Naive B cell (primary cell): ENCODE measurements at regions not wholly inside any gene's neighbourhood (a gene's known extent, or its start where the extent isn't known, plus 50 kb on each side); places are given as distances from the start of the nearest gene placed in this dataset.

Source experiments
- ATAC-seq, 2 donors: fragments of 150-1000 bp; cut with Tn5 transposase; 2 replicates each; pipeline ENCODE4 v1.10.0; 2021; ENCODE audit warnings: low read depth in 2 of 2, mild to moderate bottlenecking in 2 of 2, moderate library complexity in 2 of 2
- DNase-seq: peaks from one replicate; pipeline ENCODE4 v3.0.0; 2022
- H3K27ac Mint-ChIP-seq, 6 donors: one replicate each; pipeline ENCODE4 v1.8.0; 2020 to 2022; ENCODE audit warnings: mild to moderate bottlenecking in 6 of 6, mixed read lengths in 6 of 6, moderate library complexity in 5 of 6, inconsistent platforms in 2 of 6
- H3K27me3 Mint-ChIP-seq, 3 donors: one replicate each; pipeline ENCODE4 v1.8.0; 2021 to 2022; ENCODE audit warnings: mixed read lengths in 3 of 3, mild to moderate bottlenecking in 1 of 3
- H3K36me3 Mint-ChIP-seq, 2 donors: one replicate each; pipeline ENCODE4 v1.8.0; 2020 to 2022; ENCODE audit warnings: mixed read lengths in 2 of 2, inconsistent platforms in 1 of 2, mild to moderate bottlenecking in 1 of 2
- H3K4me1 Mint-ChIP-seq, 3 donors: one replicate each; pipeline ENCODE4 v1.8.0; 2020 to 2022; ENCODE audit warnings: mixed read lengths in 3 of 3, inconsistent platforms in 1 of 3, mild to moderate bottlenecking in 1 of 3, moderate library complexity in 1 of 3
- H3K4me3 Mint-ChIP-seq, 8 donors: one replicate each; pipeline ENCODE4 v1.8.0; 2020 to 2022; ENCODE audit warnings: mild to moderate bottlenecking in 8 of 8, mixed read lengths in 8 of 8, moderate library complexity in 8 of 8, inconsistent platforms in 2 of 8
- H3K9me3 Mint-ChIP-seq, 7 donors: one replicate each; pipeline ENCODE4 v1.8.0; 2020 to 2022; ENCODE audit warnings: mixed read lengths in 7 of 7, mild to moderate bottlenecking in 5 of 7, inconsistent platforms in 2 of 7, moderate library complexity in 1 of 7

DNA sequence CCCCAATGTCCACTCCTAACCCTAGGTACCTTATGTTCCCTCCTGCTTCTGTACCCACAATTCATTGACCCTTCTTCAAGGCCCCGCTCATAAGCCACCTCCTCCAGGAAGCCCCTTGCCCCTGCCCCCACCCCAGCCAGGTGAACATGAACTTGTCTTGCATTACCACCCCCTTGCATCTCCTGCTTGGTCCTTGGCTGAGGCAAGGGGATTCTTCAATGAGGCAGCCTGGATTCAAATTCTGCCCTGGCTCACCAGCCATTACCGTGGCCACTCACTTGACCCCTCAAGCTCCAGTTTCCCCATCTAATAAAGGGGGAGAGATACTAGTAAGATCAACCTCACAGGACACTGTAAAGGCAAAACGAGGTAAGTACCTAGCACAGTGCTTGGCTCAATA, 193.1 kb downstream of the DICER1 start:
- H3K9me3 Mint-ChIP-seq = no peaks in the 10 kb centered on the region

DNA sequence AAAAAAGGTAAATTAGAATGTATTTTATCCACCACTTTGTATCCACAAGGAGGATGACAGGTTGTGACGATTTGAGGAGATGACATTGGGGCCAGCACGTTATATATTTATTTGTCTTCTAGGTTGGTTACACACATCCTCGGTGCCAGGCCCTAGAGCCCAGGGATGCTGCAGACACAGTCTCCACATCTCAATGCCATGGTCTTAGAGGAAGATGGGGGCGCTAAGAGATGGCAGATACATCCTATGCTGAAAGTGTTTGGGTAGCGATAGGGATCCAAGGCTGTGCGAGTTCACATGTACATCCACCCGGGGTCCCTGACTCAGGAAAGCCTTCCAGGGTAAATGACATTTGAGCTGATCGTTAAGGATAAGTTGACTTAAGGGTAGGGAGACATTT, 193.1 kb upstream of the GSC start:
- Mint-ChIP-seq H3K27ac (peak overlapping the region in 1 of 6 donors; percentile 29), H3K36me3 (no peaks in the 10 kb centered on the region), H3K4me1 (no peaks in the 10 kb centered on the region), H3K4me3 (no peak overlapping the region), H3K9me3 (no peaks in the 10 kb centered on the region), H3K27me3 (peaks cover 20 to 40% (median 30%) of the 10 kb centered on the region in 3 donors)
- ATAC-seq = no peak
- DNase-seq = no peak

More for the DNA sequence above, 193.1 kb downstream of the DICER1 start:
- Mint-ChIP-seq H3K4me3 (no peak overlapping the region), H3K36me3 (no peaks in the 10 kb centered on the region), H3K27me3 (peaks cover 20 to 41% (median 27%) of the 10 kb centered on the region in 3 donors), H3K4me1 (no peaks in the 10 kb centered on the region), H3K27ac (no peak overlapping the region)
- DNase-seq = no peak
- ATAC-seq = no peak

DNA sequence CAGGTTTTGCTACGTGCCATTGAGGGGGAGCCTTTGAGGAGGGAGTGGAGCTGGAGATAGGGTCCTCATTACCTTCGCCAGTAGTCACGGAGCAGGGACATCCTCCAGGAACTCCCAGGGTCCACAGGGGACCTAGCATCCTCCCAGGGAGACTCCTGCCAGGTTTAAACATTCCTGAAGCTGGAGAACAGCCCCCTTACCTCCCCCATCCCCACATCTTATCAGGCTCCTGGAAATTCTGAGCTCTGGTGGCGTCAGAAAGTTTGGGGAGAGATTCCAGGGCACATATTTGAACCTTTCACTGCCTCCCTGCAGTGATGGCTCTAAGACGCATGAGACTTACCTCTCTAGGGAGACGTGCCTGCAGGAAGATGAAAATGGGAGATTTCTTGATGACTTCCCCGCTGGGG, 192.3 kb upstream of the GSC start:
- peaks cover 11 to 36% (median 31%) of the 10 kb centered on the region in 3 donors for H3K27me3 Mint-ChIP-seq
- no peak for ATAC-seq
- no peak overlapping the region for H3K4me3 Mint-ChIP-seq
- H3K4me1 Mint-ChIP-seq = no peaks in the 10 kb centered on the region
- H3K9me3 Mint-ChIP-seq = no peaks in the 10 kb centered on the region
- H3K27ac Mint-ChIP-seq = no peak overlapping the region
- H3K36me3 Mint-ChIP-seq = no peaks in the 10 kb centered on the region
- DNase-seq = no peak

DNA sequence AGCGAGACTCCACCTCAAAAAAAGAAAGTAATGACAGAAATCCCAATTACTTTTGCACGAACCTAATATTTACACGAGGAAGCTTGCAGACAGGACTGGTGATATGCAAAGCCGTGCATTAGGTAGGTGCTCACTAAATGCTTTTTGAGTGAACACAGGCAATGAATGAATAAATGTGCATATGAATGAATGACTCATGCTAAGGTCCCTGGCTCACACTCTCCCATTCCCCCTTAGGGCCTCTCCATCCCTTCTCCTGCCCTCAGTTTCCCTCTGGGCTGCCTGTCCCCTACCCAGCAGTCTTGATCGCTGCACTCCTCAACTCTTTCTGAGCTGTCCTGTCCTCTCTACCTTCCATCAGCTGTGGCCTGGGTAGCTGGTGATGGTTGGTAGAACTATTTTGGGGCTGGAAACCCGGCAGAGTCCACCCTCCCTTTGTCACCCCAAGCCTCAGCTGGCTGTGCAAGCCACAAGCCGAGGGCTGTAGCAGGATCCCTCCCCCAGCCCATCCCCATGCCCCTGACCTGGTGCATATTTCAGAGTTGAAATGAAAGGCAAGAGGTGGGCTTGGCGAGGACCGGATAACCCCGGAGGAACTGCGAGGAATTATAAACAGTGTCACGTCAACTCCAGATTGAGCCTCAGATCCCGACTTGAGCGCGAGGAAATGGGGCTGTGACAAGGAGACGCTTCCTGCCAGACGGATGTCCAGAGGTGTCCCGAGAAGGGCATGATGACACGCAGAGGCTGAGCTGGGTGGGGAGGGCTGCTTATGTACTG, 191.7 kb upstream of the GSC start:
- no peaks in the 10 kb centered on the region for H3K4me1 Mint-ChIP-seq
- no peak overlapping the region for H3K4me3 Mint-ChIP-seq
- H3K27ac Mint-ChIP-seq = peak overlapping the region in 1 of 6 donors; percentile 47
- peaks cover 11 to 38% (median 29%) of the 10 kb centered on the region in 3 donors for H3K27me3 Mint-ChIP-seq
- no peaks in the 10 kb centered on the region for H3K36me3 Mint-ChIP-seq
- DNase-seq (no peak), ATAC-seq (no peak)
- H3K9me3 Mint-ChIP-seq = no peaks in the 10 kb centered on the region

DNA sequence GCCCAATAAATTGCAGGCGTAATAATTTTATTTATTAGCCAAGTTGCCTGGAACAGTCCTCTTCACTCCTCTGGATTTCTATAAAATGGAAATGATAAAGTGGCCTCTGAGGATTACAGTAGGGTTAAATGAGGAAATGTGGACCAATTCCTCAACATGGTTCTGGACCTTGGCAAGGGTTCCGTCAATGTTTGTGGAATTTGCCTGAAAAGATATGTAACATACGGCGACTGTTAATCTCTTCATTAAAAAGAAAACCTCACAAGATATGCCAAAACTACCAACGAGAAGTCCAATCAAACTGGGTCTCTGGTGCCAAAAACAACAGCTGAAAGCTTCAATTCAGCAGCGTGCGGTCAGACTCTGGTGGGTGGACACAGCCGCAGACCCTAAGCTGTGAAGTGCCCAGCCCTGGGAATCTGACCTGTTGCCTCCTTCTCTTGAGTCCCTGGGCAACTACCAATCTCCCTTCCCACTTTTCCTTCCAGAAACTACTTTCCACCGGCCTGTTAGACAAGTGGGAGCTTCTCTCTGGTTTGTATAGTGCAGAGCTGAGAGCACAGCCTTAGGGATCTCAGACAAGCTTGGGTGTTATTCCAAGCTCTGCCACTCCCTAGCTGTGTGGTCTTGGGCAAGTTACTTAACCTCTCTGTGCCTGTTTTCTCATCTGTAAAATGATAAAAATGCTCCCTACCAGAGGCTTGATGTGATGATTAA, 190.5 kb upstream of the GSC start:
- peaks cover 11 to 35% (median 19%) of the 10 kb centered on the region in 3 donors for H3K27me3 Mint-ChIP-seq
- DNase-seq = no peak
- no peaks in the 10 kb centered on the region for H3K4me1 Mint-ChIP-seq
- H3K36me3 Mint-ChIP-seq = no peaks in the 10 kb centered on the region
- H3K27ac Mint-ChIP-seq = no peak overlapping the region
- no peaks in the 10 kb centered on the region for H3K9me3 Mint-ChIP-seq
- ATAC-seq = no peak
- H3K4me3 Mint-ChIP-seq = no peak overlapping the region

DNA sequence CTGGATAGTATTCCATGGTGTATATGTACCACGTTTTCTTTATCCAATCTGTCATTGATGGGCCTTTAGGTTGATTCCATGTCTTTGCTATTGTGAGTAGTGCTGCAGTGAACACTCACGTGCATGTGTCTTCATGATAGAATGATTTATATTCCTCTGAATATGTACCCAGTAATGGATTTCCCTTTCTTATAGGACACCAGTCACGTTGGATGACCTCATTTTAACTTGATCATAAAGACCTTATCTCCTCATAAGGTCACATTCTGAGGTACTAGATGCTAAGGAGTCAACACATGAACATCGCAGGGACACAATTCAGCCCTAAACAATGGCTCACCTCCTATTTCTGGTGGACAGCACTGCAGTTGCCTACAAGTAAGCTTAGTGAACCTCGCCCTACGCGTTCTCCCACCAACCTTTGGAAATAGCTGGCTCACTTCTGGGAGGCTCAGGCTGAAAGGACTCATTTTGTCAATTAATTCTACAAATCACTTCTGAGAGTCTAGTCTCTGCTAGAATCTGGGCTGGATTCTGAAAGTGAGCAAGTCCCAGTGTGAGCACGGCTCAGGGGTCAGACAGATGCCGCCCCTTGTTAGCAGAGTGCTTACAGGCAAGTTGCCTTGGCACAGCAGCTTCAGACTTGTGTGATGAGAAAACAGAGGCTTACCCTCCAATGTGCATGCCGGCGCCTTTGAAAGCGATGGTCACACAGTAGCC, 183.8 kb upstream of the GSC start:
- Mint-ChIP-seq H3K9me3 (no peaks in the 10 kb centered on the region), H3K4me3 (no peak overlapping the region), H3K27ac (no peak overlapping the region), H3K4me1 (no peaks in the 10 kb centered on the region), H3K27me3 (peaks cover 21 to 28% (median 21%) of the 10 kb centered on the region in 3 donors), H3K36me3 (no peaks in the 10 kb centered on the region)
- DNase-seq = no peak
- ATAC-seq = no peak

DNA sequence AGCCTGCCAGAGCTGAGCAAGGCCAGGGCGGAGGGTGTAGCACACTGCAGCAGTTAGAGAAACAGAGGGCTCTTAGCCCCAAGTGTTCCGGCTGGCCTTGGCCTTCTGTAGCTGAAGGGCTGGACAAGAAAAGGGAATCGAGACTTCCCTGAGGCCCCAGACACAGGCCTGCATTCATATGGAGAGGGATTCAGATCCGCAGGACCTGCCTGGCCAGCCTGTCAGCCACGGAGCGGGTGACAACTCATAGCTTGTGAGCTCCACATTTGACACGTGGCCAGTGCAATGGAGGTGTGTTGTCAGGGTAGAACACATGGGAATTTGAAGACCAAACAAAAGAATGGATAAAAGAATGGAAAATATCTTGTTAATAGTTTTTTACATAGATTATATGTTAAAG, 182.2 kb upstream of the GSC start:
- DNase-seq = no peak

DNA sequence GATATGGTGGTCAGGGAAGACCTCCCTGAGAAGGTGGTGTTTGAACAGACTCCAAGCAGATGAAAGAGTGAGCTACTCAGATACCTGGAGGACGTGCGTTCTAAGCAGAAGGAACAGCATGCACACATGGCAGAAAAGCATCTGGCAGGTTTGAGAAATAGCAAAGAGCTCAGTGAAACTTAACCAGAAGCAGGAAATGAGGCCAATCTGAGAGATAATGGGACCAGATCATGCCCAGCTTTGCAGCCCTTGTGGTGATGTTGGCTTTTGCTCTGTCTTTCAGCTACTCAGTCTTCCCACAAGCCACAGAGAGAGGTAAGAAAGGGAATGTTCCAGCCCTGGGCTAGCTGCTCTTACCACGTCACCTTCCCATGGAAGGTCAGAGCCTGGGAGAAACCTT, 176.3 kb upstream of the GSC start:
- peaks cover 13 to 32% (median 17%) of the 10 kb centered on the region in 3 donors for H3K27me3 Mint-ChIP-seq
- H3K36me3 Mint-ChIP-seq = no peaks in the 10 kb centered on the region
- no peak for DNase-seq
- H3K4me1 Mint-ChIP-seq = no peaks in the 10 kb centered on the region
- peaks cover 0 to 7% (median 0%) of the 10 kb centered on the region in 7 donors for H3K9me3 Mint-ChIP-seq
- H3K4me3 Mint-ChIP-seq = no peak overlapping the region
- ATAC-seq = no peak
- no peak overlapping the region for H3K27ac Mint-ChIP-seq

More for the DNA sequence above, 182.2 kb upstream of the GSC start:
- Mint-ChIP-seq H3K27me3 (peaks cover 21 to 38% (median 27%) of the 10 kb centered on the region in 3 donors), H3K9me3 (peaks cover 0 to 7% (median 0%) of the 10 kb centered on the region in 7 donors), H3K4me3 (no peak overlapping the region), H3K4me1 (no peaks in the 10 kb centered on the region), H3K36me3 (no peaks in the 10 kb centered on the region), H3K27ac (peak overlapping the region in 1 of 6 donors; percentile 69)
- no peak for ATAC-seq

DNA sequence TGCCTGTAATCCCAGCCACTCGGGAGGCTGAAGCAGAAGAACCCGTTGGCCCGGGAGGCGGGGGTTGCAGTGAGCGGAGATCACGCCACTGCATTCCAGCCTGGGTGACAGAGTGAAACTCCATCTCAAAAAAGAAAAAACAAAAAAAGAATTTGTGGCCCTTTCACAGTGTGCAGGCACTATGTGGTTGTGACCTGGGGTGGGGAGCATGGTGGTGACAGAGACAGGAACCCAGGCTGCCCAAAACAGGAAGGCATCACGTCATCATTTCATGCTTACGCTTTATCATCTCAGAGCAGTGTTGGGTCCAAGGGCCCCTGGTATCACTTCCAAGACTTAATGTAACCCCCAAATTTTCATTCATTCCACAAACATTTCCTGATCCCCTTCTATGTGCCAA, 175.7 kb upstream of the GSC start:
- Mint-ChIP-seq H3K27me3 (peaks cover 13 to 32% (median 15%) of the 10 kb centered on the region in 3 donors), H3K4me1 (no peaks in the 10 kb centered on the region), H3K4me3 (no peak overlapping the region), H3K9me3 (peaks cover 0 to 7% (median 0%) of the 10 kb centered on the region in 7 donors), H3K36me3 (no peaks in the 10 kb centered on the region), H3K27ac (no peak overlapping the region)
- DNase-seq (no peak), ATAC-seq (no peak)

DNA sequence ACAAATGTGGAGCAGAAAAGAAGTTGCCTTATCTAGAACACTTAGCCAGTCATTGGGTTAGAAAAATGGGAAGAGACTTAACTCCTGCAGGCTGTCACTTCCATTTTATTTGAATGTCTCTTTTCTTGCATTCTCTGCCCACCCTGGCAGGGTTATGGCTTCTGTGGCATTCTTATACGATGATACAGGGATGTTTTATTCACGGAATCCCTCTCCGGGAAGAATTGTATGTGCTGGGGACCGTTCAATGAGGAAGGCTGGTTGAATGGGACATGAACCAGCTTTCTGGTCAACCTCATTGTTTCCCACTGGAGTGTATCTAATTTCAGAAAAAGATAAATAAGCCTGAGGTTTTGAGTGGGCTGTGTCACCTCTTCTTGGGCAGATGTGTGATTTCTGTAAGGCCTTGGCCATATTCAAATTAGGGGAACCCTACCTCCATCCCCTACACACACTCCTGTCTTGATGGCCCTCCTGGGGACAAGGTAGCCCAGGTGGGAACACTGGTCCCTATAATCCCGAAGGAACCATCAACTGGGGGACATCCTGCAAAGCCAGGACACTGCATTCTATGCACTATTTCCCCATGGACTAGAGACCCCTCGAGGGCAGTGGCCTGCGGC, 174.8 kb upstream of the GSC start:
- Mint-ChIP-seq H3K4me3 (no peak overlapping the region), H3K27me3 (peaks cover 9 to 24% (median 11%) of the 10 kb centered on the region in 3 donors), H3K36me3 (no peaks in the 10 kb centered on the region), H3K9me3 (peaks cover 0 to 7% (median 0%) of the 10 kb centered on the region in 7 donors), H3K4me1 (no peaks in the 10 kb centered on the region), H3K27ac (no peak overlapping the region)
- DNase-seq (no peak), ATAC-seq (no peak)

DNA sequence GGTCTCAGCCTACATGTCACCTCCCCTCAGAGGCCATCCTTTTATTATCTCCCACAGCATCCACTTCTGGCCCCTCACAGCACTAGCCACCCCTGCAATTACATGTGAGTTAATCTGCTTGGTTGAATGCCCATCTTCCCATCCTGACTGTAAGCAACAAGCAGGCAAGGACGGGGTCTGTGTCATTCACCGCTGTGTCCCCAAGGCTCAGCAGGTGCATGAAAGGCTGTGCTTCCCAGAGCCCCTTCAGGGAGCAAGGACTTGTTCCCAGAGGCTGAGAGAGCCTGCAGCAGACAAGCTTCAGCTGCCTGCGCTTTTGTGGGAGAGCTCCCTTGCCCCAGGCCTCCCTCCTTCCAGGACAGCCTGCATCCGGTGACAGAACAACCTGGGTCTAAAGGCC, 172.7 kb upstream of the GSC start:
- Mint-ChIP-seq H3K4me3 (no peak overlapping the region), H3K27me3 (peaks cover 1 to 16% (median 1%) of the 10 kb centered on the region in 3 donors), H3K4me1 (no peaks in the 10 kb centered on the region), H3K27ac (no peak overlapping the region), H3K9me3 (peaks cover 0 to 4% (median 0%) of the 10 kb centered on the region in 7 donors), H3K36me3 (no peaks in the 10 kb centered on the region)
- no peak for ATAC-seq
- no peak for DNase-seq

DNA sequence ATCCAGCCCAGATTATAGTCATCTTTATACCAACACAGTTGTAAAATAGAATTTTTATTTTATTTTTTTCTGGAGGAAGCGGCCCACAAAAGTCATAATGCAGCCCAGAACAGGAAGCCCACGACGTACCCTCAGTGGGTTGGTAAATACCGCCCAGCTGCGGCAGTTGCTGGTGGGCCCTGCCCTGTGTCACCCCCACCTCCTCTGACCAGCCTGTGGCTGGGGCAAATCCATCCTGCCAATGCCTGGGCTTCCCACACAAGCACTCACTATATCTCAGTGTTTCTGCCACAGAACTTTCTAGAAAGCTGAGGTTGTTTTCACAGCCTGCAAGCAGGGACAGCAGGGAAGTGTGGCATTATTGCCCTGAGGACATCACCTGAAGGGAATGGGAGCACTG, 171.4 kb upstream of the GSC start:
- DNase-seq (no peak), ATAC-seq (no peak)
- Mint-ChIP-seq H3K4me1 (no peaks in the 10 kb centered on the region), H3K27ac (no peak overlapping the region), H3K9me3 (no peaks in the 10 kb centered on the region), H3K4me3 (no peak overlapping the region), H3K36me3 (no peaks in the 10 kb centered on the region), H3K27me3 (peaks cover 0 to 8% (median 0%) of the 10 kb centered on the region in 3 donors)

DNA sequence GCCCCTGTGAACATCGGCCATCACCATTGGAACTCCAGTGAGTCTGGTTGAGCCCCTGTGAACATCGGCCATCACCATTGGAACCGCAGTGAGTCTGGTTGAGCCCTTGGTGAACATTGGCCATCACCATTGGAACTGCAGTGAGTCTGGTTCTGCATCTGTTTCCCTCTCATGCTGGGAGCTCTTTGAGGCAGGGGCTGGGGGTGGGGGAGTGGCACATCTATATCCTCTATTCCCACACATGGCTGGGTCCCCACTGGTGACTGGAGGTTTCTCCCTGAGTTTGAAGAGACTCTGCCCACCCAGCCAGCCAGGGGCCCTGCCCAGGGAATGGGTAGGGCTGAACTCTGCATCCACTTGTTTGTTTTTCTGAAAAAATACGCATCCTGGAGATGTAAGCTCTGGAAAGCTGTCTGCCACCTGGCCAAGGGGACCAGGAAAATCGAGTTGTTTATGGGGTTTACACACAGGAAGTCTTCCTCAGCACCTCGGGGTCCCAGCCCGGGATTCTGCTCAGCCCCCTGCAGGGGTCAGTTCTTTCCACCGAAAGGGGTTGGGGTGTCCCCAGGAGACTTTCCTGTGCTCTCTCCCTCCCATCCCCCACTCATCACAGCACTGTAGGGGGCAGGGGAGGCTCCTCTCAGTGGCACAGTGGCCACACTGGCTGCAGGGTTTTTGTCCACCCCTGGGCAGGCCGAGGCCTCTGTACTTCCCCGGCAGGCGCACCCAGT, 170.5 kb upstream of the GSC start:
- Mint-ChIP-seq H3K4me1 (no peaks in the 10 kb centered on the region), H3K27ac (no peak overlapping the region), H3K9me3 (no peaks in the 10 kb centered on the region), H3K4me3 (no peak overlapping the region), H3K36me3 (no peaks in the 10 kb centered on the region), H3K27me3 (no peaks in the 10 kb centered on the region)
- DNase-seq = no peak
- no peak for ATAC-seq
